GM21367 (cell line): ENCODE measurements at regions not wholly inside any gene's neighbourhood (a gene's known extent, or its start where the extent isn't known, plus 50 kb on each side); places are given as distances from the start of the nearest gene placed in this dataset.

Experiments used
- ATAC-seq: cut with Tn5 transposase; IDR thresholded peaks from one replicate; pipeline ENCODE4 v1.9.1; 2021; ENCODE audit not compliant: unreplicated experiment

- no peak for ATAC-seq
Measured at GRCh38 chr10:110396284-110396651, 91.5 kb upstream of the SMNDC1 start.

- ATAC-seq, result no peak
Measured at GRCh38 chr10:110397856-110398255, 93.1 kb upstream of the SMNDC1 start.

DNA sequence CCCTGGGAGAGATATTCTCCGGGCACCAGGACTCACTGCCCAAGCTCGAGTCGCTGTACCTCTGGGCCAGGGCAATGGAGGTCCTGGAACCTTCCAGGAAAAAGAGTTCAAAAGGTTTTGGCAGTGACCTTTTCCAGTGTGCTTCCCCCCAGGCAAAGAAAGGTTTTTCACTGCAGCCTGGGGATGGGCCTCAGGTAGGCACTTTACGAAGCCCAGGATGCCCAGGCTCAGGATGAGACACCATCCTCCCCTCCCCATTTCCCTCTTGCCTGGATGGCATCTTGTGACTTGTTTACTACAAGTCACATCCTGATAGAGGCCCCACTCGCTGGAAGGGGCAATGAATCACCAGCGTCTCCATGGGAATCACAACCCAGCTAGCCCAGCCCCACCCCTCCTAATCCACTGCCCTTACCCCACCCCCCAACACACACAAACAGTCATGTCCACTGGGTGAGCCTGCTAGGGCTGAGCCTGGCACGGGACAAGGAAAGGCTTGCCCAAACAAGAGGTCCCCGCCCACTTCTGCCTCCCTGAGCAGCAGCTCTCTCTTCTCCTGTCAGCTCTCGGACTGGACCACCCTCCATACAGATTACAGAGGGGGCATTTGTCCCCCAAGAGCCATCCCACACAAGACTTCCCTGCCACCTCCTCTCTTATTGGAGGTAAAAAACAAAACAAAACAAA, 93.8 kb upstream of the SMNDC1 start:
- ATAC-seq, result no peak

DNA sequence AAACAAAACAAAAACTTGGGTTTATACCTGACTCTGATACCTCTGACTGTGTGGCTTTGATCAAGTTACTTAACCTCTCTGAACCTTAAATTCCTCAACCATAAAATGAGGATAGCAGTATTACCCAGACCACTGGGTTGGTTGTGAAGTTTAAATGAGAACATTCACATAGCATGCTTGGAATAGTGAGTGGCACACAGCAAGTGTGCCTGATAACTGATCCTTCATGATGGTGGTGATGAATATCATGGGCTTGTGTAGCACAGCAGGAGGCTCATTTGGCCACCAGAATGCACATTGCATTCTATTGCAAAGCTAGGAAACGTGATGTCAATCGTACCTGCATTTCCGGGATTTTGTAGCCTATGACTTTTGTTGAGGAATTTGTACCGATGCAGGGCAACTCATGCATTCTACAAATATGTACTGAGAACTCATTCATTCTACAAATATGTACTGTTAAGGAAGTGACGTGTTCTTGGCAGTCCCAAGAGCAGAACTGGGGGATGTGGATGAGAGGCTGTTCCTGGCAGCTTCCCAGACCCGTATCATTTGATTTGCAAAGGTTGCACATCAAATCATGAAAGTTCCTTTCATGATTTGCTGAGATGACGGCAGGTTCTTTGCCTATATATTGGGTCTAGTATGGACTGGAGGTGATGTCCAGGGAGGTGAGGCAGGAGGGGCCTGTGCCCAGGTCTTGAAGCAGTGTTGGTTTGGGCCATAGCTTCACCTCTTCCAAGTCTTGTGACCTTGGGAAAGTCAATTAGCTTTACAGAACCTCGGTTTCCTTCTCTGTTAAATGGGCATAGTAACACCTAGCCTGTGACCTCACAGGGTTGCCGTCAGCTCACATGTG, 94.6 kb upstream of the SMNDC1 start:
- no peak for ATAC-seq

DNA sequence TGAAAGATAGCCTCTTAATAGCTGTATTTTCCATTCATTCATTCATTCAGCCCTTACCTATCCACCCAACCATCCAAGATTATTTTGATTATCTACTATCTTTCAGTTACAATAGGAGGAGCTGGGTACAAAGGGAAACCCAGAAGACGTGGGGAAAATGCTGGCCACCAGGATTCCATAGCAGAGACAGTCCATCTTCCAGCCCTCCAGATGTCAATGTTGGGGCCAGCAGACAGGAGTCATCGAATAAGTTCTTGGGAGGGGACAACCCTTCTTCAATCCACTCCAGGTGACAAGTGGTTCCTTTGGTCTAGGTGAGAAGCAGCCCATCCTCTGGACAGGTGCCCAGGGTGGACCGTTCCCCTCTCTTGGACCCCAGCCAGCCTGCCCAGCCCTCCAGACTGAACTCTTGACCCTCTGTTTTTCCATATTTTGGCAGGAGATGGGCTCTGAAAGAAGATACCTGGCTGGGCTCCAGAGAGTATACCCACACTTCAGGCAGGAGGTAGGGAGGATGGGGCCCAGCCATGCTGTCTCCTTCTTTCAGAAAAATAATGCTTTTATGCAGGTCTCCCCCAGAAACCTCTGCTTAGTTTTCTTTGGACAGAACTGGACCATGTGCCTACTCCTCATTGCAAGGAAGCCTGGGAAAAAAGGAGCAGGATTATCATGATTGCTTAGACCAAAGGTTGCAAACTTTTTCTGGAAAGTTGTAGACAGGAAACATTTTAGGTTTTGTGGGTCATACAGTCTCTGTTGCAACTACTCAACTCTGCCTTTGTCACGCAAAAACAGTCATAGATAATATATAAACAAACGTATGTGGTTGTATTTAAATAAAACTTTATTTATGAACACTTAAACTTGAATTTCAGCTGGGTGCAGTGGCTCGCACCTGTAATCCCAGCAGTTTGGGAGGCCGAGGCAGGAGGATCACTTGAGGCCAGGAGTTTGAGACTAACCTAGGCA, 95.5 kb upstream of the SMNDC1 start:
- no peak for ATAC-seq

DNA sequence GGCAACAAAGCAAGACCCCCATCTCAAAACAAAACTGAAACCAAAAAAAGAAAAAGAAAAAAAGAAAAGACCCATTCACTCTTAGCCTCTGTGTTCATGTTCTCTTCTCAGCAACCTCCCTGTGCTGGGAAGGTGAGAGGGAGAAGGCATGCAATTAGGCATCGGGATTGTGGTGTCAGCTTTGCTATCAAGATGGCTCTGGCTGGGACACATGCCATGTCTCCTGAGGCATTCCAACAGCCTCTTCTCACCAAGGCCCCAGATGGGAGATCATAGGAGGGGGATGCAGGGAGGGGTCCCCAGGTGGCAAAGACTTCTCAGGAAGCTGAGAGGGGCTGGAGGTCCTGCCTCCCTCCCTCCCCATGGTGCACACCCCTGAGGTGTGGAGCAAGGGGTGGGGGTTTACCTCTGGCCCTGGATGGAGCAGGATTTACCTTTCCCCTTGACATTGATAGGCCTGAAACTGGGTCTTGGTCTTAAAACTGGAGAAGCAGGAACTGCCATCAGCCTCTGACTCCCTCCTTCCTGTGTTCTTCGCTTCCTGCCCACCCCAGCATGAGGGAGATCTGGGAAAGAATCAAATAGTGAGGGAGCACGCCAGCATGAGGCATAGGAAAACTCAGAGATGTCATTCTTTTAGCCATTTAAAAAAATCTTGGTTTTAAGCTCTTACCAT, 96.2 kb upstream of the DUSP5 start:
- no peak for ATAC-seq

DNA sequence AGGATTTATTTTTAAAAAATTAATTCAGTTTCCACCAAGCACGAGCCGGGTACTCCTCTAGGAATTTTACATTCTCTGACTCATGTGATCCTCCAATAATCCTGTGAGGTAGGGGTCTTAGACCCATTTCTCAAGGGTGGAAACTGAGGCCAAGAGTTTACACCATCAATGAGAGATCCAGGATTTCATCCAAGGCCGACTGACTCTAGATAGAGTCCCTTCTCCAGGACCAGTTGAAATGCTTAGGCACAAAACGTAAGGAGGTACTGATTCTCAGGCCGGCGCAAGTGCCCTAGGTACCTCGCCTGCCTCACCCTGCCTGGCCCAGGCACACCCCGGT, 95.7 kb upstream of the DUSP5 start:
- ATAC-seq, result no peak

DNA sequence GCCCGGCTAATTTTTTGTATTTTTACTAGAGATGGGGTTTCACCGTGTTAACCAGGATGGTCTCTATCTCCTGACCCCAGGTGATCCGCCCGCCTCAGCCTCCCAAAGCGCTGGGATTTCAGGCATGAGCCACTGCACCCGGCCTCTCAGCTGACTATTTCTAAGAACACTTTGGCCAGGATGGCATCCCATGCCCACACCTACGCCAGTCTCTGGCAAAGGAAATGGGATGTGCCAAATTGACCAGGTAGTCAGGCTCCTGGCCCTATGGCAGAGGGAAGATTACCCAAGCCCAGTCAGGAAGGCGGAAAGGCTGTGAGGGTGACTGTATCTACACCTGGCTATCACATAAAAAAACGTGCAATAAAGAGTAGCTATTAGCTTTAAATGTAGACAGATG, 94.1 kb upstream of the DUSP5 start:
- no peak for ATAC-seq

GRCh38 chr10:110404413-110404812, 93.3 kb upstream of the DUSP5 start:
- no peak for ATAC-seq

DNA sequence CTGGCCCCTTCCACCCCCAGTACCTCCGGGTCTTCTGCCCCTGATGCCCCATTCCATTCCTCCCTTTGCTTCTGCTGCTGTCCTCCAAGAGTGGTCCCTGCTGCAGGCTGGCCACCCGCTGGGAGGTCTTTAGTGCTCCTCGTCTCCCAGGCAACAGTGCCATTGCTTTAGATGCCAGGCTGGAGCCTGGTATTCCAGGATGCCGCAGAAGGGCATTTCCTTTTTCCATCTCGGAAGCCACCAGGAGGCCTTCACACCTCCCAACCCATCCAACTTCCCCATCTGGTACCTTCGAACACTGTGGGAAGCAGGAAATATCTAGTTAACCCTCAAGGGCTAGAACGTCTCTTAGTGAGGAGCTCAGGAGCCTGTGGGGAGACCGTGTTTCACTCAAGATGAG, 92.9 kb upstream of the DUSP5 start:
- ATAC-seq, result no peak

DNA sequence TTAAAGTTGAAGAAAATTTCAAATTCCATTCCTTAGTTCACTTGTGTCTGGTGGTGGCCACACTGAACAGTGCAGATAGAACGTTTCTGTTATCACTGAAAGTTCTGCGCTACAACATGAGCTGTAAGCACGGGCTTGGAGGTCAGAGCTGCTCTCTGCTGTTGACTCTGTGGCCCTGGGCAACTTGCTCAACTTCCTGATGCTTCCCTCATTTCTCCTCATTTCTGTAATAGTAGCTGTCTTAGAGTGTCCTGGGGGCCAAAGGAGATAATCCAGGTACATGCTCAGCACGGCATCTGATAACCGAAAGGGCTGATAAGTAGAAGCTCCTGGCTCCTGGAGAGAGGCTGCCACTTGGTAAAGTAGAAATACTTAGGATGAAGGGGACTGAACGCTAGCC, 92.3 kb upstream of the DUSP5 start:
- ATAC-seq, result no peak

GRCh38 chr10:110407301-110408170, 90.2 kb upstream of the DUSP5 start:
- no peak for ATAC-seq

- ATAC-seq, result no peak
Measured at GRCh38 chr10:110408203-110408871, 89.4 kb upstream of the DUSP5 start.

DNA sequence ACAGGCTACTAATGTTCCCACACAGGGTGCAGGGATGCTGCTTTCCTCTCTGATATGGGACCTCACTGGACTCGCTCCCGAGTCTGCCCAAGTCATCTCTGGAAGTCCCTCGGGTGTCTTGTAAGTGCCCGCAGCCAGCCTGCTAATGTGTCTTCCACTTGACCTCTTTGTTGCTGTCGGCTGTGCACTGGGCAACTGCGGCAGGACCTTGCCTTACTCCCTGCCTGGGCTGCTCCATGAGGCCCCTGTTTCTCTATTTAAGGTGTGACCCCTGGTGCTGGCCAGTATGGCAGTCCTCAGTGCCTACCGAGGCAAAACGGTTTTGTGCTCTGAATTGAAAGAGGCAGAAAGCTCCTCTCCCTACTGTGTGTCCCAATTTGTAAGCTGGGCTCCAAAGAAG, 88.8 kb upstream of the DUSP5 start:
- no peak for ATAC-seq

GRCh38 chr10:110409488-110409887, 88.2 kb upstream of the DUSP5 start:
- ATAC-seq, result no peak

- peak; percentile 22 for ATAC-seq
Measured at GRCh38 chr10:110409926-110410325, 87.8 kb upstream of the DUSP5 start.

- ATAC-seq, result no peak
Measured at GRCh38 chr10:110410329-110411046, 87.2 kb upstream of the DUSP5 start.

DNA sequence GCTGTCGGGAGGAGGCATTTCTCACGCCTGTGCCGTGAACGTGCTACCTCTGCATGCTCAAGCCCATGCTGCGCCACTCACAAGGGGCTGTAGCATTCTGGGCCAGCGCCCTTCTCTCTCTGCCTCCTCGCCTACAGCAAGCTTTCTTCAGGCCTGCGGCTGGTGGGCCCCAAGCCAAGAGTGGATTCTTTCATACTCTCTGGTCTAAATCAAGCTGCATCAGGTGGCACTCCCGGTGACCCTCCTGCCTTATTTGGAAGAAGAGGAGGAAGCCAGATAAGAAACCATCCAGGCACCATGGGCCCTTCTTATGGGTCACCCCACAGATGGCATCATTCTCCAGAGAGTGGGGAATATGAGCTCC, 86.7 kb upstream of the DUSP5 start:
- ATAC-seq, result no peak
